Ecto neural progenitor cell (in vitro differentiated cells): ENCODE measurements at regions not wholly inside any gene's neighbourhood (a gene's known extent, or its start where the extent isn't known, plus 50 kb on each side); places are given as distances from the start of the nearest gene placed in this dataset.
"Not testable (repeated sequence)": the region's sequence is repeated elsewhere in the genome, so short reads cannot be mapped to it uniquely, and the experiment has no call there.

Experiments used
- DNase-seq: peaks from one replicate; pipeline ENCODE4 v3.0.0-alpha.2; 2018; ENCODE audit warnings: low spot score

GRCh38 chr6:15761045-15761502 is 98.2 kb upstream of the DTNBP1 start:
- DNase-seq = no peak

DNA sequence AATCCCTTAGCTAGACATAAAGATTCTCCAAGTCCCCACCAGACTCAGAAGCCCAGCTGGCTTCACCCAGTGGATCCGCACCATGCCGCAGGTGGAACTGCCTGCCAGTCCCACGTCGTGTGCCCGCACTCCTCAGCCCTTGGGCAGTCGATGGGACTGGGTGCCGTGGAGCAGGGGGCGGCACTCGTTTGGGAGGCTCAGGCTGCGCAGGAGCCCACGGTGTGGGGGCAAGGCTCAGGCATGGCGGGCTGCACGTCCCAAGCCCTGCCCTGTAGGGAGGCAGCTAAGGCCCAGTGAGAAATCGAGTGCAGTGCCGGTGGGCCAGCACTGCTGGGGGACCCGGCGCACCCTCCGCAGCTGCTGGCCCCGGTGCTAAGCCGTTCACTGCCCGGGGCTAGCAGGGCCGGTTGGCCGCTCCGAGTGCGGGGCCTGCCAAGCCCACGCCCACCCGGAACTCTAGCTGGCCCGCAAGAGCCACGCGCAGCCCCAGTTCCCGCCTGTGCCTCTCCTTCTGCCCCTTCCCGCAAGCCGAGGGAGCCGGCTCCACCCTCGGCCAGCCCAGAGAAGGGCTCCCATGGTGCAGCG is 95.9 kb upstream of the DTNBP1 start:
- DNase-seq = no peak

GRCh38 chr6:15755526-15755925 is 92.7 kb upstream of the DTNBP1 start:
- no peak for DNase-seq

DNA sequence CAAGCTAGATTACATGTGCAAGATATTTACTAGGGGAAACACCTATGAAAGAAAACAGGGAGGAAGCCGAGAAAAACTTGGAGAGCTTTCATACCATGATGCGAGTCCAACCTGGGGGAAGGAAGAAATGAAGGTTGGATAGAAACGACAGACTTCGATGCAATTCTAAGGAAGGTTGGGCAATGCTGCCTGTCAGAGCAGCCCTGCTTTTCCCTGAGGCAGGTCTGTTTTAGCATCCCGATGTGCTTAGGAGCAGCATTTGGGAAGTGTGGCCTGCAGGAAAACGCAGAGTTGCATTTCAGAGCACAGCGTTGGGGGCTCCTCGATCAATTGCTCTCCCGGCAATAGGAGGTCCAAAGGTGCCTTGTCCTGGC is 91.9 kb upstream of the DTNBP1 start:
- no peak for DNase-seq

DNA sequence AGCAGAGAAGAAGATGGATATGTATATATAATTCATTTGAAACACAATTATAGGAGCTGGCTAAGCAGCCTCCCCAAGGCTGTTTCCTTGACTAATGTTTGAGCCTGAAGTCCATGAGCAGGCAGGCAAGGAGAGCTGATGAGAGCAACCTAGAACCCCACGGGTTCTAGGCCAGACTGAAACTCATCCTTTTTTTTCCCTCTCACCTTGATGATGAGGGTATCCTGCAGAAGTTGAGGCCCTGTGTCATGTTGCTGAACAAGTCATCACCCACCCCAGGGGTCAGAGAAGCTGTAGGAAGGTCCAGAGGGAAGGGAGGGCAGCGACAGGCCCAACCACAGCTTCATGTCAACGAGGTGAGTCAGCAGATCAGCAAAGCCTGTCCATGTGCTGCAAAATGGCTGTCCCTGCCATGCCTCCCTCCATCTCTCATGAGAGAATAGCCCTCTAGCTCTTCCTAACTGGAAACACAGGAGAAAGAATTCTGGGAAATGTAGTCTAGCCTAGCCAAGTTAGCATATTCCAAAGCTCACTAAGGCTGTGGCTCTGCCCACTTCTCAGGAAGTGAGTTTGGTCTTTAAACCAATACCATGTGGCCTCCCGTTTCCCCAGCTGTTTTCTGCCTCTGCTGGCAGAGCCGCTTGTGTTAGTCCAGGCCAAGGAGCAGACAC is 91.3 kb upstream of the DTNBP1 start:
- no peak for DNase-seq

DNA sequence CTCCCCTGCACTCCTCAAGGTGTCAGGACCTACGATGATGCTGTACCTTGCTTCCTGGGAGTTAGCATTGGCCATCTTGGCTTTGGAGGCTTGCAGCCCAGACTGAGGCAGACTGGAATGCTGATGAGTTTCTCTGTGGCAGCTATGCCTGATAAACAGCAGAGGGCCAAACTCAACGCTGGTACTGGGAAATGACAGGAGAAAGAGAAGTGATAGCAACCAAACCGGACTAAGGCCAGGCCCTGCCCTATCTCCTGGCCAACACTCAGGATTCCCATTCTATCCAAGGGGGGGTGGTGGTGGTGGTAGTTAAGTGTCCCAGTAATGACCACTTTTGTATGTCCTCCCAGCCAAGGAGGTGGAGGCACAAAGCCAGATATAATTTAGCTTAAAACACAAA is 90.0 kb upstream of the DTNBP1 start:
- no peak for DNase-seq

DNA sequence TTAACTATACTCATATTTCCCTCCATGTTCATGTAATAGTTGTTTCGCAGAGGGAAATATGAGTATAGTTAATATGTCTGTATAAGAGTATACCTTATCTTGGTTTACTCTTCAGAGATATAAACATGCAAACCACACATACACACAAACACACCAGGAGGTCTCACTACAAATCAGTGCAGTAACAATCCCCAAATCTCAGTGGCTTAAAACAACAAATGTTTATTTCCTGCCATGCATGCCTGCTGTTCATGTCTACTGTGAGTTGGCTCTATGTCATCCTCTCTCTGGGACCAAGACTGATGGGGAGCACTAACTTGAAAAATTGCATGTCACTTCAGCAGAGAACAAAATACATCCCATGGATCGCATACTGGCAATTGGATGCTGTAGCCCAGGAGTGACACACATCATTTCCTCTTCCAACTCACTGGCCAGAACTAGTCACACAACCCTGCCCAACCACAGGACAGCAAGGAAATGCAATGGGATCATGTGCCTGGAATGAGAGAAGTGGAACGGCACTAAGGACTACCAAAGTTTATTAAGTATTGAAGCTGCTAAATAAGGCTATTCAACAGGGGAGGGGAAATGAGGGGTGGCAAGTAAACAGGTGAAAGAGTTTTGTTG is 89.0 kb upstream of the DTNBP1 start:
- no peak for DNase-seq

DNA sequence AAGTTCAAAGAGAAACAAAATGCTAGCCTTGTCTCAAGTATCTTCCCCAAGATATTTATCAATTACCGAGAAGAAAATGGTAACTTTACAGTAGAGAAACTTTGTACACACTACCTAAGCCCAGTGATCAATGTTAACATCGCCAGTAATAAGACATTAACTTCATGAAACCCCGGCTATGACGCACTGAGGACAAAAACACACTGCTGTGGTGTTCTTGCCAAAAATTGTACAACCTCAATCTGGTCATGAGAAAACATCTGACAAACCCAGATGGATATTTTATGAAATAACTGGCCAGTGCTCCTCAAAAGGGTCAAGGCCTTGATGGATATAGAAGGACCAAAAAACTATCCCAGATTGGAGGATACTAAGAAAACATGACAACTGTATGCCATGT is 85.5 kb upstream of the DTNBP1 start:
- no peak for DNase-seq

GRCh38 chr6:15747354-15747883 is 84.6 kb upstream of the DTNBP1 start:
- no peak for DNase-seq

- DNase-seq = no peak
Measured at GRCh38 chr6:15745781-15746180, 83.0 kb upstream of the DTNBP1 start.

GRCh38 chr6:15744818-15745402 is 82.1 kb upstream of the DTNBP1 start:
- no peak for DNase-seq

DNA sequence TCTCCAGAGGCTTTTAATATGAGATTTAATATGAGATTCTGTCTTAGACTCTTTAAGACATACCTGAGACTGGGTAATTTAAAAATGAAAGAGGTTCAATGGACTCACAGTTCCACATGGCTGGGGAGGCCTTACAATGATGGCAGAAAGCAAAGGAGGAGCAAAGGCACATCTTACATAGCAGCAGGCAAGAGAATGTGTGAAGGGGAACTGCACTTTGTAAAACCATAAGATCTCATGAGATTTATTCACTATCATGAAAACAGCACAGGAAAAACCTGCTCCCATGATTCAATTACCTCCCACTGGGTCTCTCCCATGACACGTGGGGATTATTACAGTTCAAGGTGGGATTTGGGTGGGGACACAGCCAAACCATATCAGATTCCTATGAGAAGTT is 79.2 kb upstream of the DTNBP1 start:
- DNase-seq = not testable (repeated sequence)

GRCh38 chr6:15741405-15741804 is 78.6 kb upstream of the DTNBP1 start:
- DNase-seq = no peak

DNA sequence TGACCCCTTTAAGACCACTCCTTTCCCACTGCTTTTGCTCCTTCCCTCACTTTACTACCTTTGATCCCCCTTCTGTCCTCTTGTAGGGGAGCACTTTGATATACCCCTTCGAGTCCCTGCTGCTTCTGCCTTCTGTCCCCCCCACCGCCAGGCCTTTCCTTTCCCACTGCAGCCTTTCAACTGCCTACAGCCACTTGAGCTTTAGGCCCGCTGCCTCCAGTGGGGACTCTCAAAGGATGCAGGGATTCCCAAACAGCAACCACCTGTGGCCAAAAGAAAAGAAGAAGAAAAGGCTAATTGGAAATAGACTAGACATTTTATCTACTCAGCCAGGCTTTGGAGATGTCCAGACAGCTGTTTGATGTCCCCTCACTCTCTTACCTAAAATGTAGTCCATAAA is 77.0 kb upstream of the DTNBP1 start:
- DNase-seq = peak; percentile 47

DNA sequence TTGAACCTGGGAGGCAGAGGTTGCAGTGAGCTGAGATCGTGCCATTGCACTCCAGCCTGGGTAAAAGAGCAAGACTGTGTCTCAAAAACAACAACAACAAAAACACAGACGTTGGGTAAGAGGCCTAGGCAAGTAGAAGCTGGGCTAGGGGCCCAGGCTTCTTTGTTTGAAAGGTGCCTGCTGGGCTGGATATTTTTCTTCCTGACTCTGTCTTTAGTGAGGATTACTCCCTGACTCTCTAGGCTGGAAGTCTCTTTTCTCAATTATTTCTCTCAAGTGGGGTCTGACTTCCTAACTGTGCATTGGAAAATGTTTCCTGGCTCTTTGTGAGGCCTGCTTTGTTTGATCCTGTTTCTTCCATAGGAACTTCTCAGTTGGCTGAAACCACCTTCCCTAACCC is 76.5 kb upstream of the DTNBP1 start:
- DNase-seq = no peak

DNA sequence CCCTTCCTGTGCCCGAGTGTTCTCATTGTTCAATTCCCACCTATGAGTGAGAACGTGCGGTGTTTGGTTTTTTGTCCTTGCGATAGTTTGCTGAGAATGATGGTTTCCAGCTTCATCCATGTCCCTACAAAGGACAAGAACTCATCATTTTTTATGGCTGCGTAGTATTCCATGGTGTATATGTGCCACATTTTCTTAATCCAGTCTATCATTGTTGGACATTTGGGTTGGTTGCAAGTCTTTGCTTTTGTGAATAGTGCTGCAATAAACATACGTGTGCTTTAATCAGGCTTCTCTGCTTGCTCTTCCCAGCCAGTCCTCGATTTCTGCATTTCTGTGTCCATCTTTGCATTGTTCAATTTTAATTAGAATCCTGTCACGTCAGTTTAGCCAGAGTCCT is 75.4 kb upstream of the DTNBP1 start:
- DNase-seq = not testable (repeated sequence)

DNA sequence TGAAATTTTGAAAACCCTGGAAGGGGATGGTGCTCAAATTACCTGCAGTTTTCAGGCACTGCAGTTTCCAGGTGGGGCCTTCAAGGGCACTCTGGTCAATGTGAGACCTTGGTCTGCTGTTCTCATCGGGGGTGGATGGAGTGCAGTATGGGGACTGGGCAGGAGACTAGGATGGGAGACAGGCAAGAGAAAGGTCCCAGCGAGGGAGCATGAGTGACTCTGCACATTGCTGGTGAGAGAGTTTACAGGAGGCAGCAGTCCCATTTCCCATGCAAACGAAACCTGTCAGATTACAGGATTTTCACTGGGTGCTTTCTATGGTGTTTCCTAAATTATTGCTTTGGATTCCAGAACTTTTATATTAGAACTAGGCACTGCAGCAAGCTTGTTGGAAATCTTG is 73.5 kb upstream of the DTNBP1 start:
- no peak for DNase-seq

- no peak for DNase-seq
Measured at GRCh38 chr6:15735567-15736265, 72.9 kb upstream of the DTNBP1 start.

GRCh38 chr6:15734118-15734897 is 71.5 kb upstream of the DTNBP1 start:
- no peak for DNase-seq

DNA sequence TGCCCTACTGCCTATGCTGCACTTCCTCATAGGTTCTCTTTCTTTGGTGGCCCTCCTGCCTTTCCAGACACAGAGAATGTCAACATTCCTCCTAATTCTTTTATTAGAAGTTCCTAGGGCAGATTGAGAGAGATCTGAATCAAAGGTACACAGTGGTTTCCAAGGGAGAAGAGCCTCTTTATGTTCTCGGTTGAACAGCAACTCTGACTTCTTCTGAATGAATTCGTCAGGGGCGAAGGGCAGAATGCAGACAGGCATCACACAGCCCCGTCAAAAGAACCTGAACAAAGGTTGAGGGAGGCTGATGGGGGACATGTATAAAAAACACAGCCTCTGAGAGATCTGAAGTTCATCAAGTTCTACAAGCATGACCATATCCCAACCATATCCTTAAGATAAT is 68.1 kb upstream of the DTNBP1 start:
- no peak for DNase-seq

DNA sequence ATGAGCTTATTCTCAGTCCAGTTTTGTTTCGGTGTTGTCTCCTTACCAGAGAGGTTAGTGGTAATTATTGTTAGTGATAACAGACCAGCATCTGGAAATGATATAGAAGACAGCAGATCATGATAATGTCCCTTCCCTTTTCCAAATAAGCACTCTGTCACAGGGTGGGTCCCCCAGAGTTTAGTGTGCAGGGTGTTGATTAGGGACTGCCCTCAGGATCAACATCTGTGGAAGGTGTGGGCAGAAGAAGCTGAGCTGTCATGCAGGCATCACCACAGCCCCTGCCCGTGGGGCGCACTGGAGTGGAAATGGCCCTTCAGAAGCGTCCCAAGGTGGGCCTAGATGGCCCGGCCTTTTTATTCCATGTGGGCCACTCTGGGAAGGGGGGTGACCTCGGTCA is 67.6 kb upstream of the DTNBP1 start:
- no peak for DNase-seq

GRCh38 chr6:15722731-15723130 is 59.9 kb upstream of the DTNBP1 start:
- no peak for DNase-seq
